Transverse colon (tissue), 4 donors: ENCODE measurements at regions not wholly inside any gene's neighbourhood (a gene's known extent, or its start where the extent isn't known, plus 50 kb on each side); places are given as distances from the start of the nearest gene placed in this dataset.

Experiments used
- DNase-seq: peaks from one replicate; pipeline ENCODE4 v3.0.0-alpha.2; 2019
- H3K27ac ChIP-seq, 4 donors: fragments of 200-600 bp; sonication (generic); 2 replicates each; pipeline ENCODE4 v1.5.1; 2016 to 2018; ENCODE audit warnings: inconsistent platforms in 4 of 4
- H3K27me3 ChIP-seq: fragments of 200-600 bp; sonication (generic); 2 replicates; pipeline ENCODE4 v1.5.1; 2017; ENCODE audit warnings: inconsistent platforms
- H3K36me3 ChIP-seq, 4 donors: fragments of 200-600 bp; sonication (generic); 2 replicates each; pipeline ENCODE4 v1.5.1; 2017 to 2019; ENCODE audit warnings: inconsistent platforms in 4 of 4
- H3K4me1 ChIP-seq, 4 donors: fragments of 200-600 bp; sonication (generic); 2 replicates each; pipeline ENCODE4 v1.5.1; 2017 to 2020; ENCODE audit warnings: inconsistent platforms in 4 of 4
- H3K4me3 ChIP-seq, 4 donors: fragments of 200-600 bp; sonication (generic); 1 replicate in 1 of 4; 2 replicates in 3 of 4; pipeline versions ENCODE4 v1.5.1 to v1.6.1; 2017 to 2019; ENCODE audit warnings: inconsistent platforms in 4 of 4
- H3K9me3 ChIP-seq, 2 donors: fragments of 200-600 bp; sonication (generic); 2 replicates each; pipeline ENCODE4 v1.5.1; 2017 to 2019; ENCODE audit warnings: inconsistent platforms in 2 of 2
- EP300 ChIP-seq: sonication (generic); formaldehyde crosslinking; IDR thresholded peaks from one replicate; pipeline ENCODE4 v1.6.1; 2017; ENCODE audit warnings: antibody characterized with exemption, low read depth
- POLR2A ChIP-seq: fragments of 450-650 bp; IDR thresholded peaks from one replicate; pipeline ENCODE4 v1.6.1; 2016; ENCODE audit warnings: antibody characterized with exemption, mild to moderate bottlenecking, moderate library complexity
- POLR2AphosphoS5 ChIP-seq, 3 donors: sonication (generic); formaldehyde crosslinking; IDR thresholded peaks; one replicate each; pipeline ENCODE4 v1.6.1; 2016; ENCODE audit warnings: antibody characterized with exemption in 3 of 3
- WGBS, 2 donors: methylation state at CpG; one replicate each; pipeline ENCODE4 v1.1.5; 2018; ENCODE audit warnings: low coverage in 1 of 2; 5-methylcytosine and 5-hydroxymethylcytosine counted together
- in situ Hi-C, 4 donors: fragments of 200-750 bp; cut with MboI; loops; one replicate each; pipeline versions ENCODE4 v1.15.0 to v1.15.1; 2017; ENCODE audit warnings: low sequenced_read_pairs in 3 of 4, low pct_ligation_motif_present in 1 of 4, low pct_unique_long_range_greater_than_20kb in 1 of 4
- intact Hi-C: fragments of 100-400 bp; cut with DNase I; formaldehyde crosslinking; loops from one replicate; pipeline ENCODE4 v1.15.1; 2023; ENCODE audit warnings: low total_unique reads
- TF ChIP-seq, protein P1 (sequence below), 5 experiments: fragments of 200-600 bp in 3 of 5; fragments of 450-650 bp in 2 of 5; sonication (generic) in 3 of 5; IDR thresholded peaks; 1 replicate in 2 of 5; 2 replicates in 3 of 5; pipeline ENCODE4 v1.5.1; 2016 to 2017; ENCODE audit warnings: antibody characterized with exemption in 5 of 5, inconsistent platforms in 3 of 5, mild to moderate bottlenecking in 2 of 5, moderate library complexity in 1 of 5

DNA sequence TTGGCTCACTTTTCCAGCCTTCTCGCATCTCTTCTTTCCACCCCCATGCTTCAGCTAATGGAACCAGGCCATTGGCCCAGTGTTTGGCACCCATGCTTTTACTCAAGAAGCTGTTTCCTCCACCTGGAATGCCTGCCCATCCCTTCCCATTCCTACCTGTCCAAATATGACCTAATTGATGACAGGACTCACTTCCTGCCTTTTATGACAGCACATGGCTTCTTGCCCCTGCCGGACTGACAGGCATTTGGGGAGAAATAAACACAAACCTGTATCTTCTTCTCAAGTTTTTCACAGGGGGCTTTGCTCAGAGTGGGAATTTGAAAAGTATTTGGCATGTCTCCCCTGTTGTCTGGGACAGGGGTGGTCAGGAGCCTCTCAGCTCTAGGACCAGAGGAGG, 120.1 kb downstream of the ABHD5 start:
- Histone ChIP-seq H3K27me3 (no peaks in the 10 kb centered on the region), H3K4me1 (no peaks in the 10 kb centered on the region), H3K4me3 (no peak overlapping the region), H3K9me3 (no peaks in the 10 kb centered on the region), H3K27ac (no peak overlapping the region), H3K36me3 (no peaks in the 10 kb centered on the region)
- in situ Hi-C loops = no loop called here
- DNase-seq = no peak
- intact Hi-C loops = no loop called here
- 50 to 61% methylated on average over 1 to 2 of the region's 2 CpGs for WGBS, 2 donors
- no peak for TF ChIP-seq EP300

DNA sequence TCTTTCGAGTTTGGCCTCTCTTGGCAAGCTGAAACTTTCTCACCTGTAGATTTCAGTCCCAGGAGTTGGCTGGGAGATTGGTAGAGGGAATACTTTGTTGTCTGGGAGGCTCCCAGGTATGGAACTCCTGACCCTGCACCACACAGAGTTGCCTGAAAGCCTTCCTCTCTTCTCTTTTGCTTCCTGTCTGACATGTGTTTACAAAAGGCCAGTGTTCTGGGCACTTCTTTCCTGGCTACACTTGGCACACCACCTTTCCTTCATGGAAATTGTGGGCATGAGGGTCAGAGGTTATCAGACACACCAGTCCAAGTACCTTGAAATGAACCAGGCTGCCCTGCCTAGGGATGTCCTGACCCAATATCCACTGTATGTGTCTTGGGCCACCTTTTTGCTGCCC, 123.7 kb downstream of the ABHD5 start:
- H3K27ac ChIP-seq = no peak overlapping the region
- no peak for TF ChIP-seq POLR2AphosphoS5 (IDR thresholded peaks at IDR 0.05)
- TF ChIP-seq, protein P1, sequence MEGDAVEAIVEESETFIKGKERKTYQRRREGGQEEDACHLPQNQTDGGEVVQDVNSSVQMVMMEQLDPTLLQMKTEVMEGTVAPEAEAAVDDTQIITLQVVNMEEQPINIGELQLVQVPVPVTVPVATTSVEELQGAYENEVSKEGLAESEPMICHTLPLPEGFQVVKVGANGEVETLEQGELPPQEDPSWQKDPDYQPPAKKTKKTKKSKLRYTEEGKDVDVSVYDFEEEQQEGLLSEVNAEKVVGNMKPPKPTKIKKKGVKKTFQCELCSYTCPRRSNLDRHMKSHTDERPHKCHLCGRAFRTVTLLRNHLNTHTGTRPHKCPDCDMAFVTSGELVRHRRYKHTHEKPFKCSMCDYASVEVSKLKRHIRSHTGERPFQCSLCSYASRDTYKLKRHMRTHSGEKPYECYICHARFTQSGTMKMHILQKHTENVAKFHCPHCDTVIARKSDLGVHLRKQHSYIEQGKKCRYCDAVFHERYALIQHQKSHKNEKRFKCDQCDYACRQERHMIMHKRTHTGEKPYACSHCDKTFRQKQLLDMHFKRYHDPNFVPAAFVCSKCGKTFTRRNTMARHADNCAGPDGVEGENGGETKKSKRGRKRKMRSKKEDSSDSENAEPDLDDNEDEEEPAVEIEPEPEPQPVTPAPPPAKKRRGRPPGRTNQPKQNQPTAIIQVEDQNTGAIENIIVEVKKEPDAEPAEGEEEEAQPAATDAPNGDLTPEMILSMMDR (IDR thresholded peaks at IDR 0.05) = no peak
- TF ChIP-seq POLR2A = no peak
- no peak for TF ChIP-seq EP300
- in situ Hi-C loops (no loop called here), intact Hi-C loops (no loop called here)
- no peak for DNase-seq
- no peaks in the 10 kb centered on the region for H3K36me3 ChIP-seq
- no peaks in the 10 kb centered on the region for H3K4me1 ChIP-seq
- WGBS, 2 donors = 40% methylated on average over 1 of the region's 1 CpG; no CpG with 5 or more reads in 1 of the 2 donors
- H3K27me3 ChIP-seq = no peaks in the 10 kb centered on the region
- no peak overlapping the region for H3K4me3 ChIP-seq
- no peaks in the 10 kb centered on the region for H3K9me3 ChIP-seq

DNA sequence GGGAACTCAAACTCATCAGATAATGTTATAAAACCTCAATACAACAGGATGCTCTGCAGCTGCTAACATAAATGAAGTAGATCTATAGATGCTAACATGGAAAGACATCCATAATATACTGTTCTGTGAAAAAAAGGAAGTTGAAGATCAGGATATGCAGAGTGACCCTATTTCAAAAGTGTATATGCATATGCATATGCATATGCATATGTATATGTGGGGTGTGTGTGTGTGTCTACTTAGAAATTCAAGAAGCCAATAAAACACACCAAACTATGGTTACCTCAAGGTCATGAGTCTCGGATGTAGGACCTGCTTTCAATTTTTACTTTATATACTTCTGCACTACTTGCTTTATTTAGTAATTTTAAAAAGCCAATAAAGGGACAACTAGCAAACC, 125.6 kb downstream of the ABHD5 start:
- intact Hi-C loops = no loop called here
- no peak overlapping the region for H3K4me3 ChIP-seq
- TF ChIP-seq EP300 = no peak
- no peak for TF ChIP-seq POLR2AphosphoS5 (IDR thresholded peaks at IDR 0.05)
- H3K4me1 ChIP-seq = no peaks in the 10 kb centered on the region
- no peak for DNase-seq
- in situ Hi-C loops = no loop called here
- H3K9me3 ChIP-seq = no peaks in the 10 kb centered on the region
- WGBS, 2 donors = 59 to 60% methylated on average over 1 of the region's 1 CpG
- H3K27me3 ChIP-seq = no peaks in the 10 kb centered on the region
- no peak overlapping the region for H3K27ac ChIP-seq
- H3K36me3 ChIP-seq = no peaks in the 10 kb centered on the region

DNA sequence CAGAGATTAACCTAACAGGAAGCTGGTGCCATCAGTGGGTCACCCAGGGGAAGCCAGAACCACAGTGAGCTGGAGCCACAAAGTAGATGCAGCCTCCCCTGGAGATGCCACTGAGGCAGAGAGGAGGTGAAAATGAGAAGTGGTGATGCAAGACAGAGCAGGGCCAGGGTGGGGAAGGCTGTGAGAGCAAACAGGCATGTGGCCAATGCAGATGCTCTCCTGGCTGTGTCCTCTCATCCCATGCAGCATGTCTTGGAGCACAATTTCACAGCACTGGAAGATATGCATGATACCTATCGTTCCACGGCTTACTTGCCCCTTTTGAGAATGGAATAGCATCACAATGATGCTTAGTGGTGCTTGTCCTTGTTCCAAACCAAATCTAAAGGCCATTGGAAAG, 126.3 kb downstream of the ABHD5 start:
- TF ChIP-seq POLR2AphosphoS5 (IDR thresholded peaks at IDR 0.05) = no peak
- TF ChIP-seq EP300 = no peak
- TF ChIP-seq POLR2A = no peak
- TF ChIP-seq, protein P1 (IDR thresholded peaks at IDR 0.05) = no peak
- H3K4me3 ChIP-seq = no peak overlapping the region
- 88% methylated on average over 2 of the region's 2 CpGs; no CpG with 5 or more reads in 1 of the 2 donors for WGBS, 2 donors
- in situ Hi-C loops (no loop called here), intact Hi-C loops (no loop called here)
- H3K9me3 ChIP-seq = no peaks in the 10 kb centered on the region
- H3K36me3 ChIP-seq = no peaks in the 10 kb centered on the region
- H3K27me3 ChIP-seq = no peaks in the 10 kb centered on the region
- DNase-seq = no peak
- H3K4me1 ChIP-seq = no peaks in the 10 kb centered on the region
- no peak overlapping the region for H3K27ac ChIP-seq

DNA sequence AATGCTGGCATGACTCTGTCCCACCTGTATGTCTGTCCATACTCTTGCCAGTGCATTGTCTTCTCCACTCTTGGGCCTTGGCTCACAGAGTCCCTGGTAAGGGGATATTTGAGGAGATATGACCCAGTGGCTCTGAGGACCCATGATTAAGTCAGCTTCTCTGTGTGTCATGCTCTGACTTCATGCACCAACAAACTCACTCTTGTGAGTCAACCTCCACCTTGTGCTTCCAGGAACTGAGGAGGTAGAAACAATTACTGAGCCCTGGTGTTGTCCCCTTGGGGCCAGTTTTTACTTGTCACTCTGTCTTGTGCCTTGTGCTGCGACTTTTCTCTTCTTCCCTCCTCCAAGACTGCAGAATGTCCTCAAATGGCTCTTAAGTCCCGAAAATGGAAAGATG, 127.1 kb downstream of the ABHD5 start:
- no peaks in the 10 kb centered on the region for H3K9me3 ChIP-seq
- in situ Hi-C loops (no loop called here), intact Hi-C loops (no loop called here)
- H3K27me3 ChIP-seq = no peaks in the 10 kb centered on the region
- no peak for DNase-seq
- no peak overlapping the region for H3K27ac ChIP-seq
- no peaks in the 10 kb centered on the region for H3K4me1 ChIP-seq
- TF ChIP-seq EP300 (no peak), POLR2A (no peak), POLR2AphosphoS5 (IDR thresholded peaks at IDR 0.05) (no peak)
- TF ChIP-seq, protein P1 (IDR thresholded peaks at IDR 0.05) = no peak
- 73% methylated on average over 2 of the region's 2 CpGs; no CpG with 5 or more reads in 1 of the 2 donors for WGBS, 2 donors
- no peaks in the 10 kb centered on the region for H3K36me3 ChIP-seq
- H3K4me3 ChIP-seq = no peak overlapping the region
